ENCODE measurements at regions not wholly inside any gene's neighbourhood (a gene's known extent, or its start where the extent isn't known, plus 50 kb on each side); places are given as distances from the start of the nearest gene placed in this dataset.
"Not testable (repeated sequence)": the region's sequence is repeated elsewhere in the genome, so short reads cannot be mapped to it uniquely, and the experiment has no call there.

GRCh38 chr12:125305231-125305630 lies 240.0 kb downstream of the AACS start:
- no peak for DNase-seq (ENCODE audit: low read depth in 2 of 2)

DNA sequence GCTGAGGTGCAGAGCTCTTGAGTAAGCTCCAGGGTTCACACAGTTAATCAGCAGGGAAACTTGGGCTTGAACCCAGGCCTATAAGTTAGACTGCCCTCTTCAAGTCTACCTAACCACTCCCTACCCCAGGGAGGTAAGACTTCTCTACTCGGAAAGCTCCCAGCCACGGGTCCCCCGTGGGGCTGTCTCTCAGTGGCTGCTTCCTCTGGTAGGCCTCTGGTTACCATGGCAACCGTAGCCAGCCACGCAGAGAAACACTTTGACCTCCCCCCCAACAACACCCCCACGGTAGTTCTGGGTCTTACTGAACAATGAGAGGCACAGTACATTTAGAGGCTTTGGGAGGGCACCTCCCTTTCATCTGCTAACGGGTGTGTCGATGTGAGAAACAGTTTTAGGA lies 245.2 kb downstream of the AACS start:
- no peak for DNase-seq (ENCODE audit: low read depth in 2 of 2)

GRCh38 chr12:125311050-125311449 lies 245.8 kb downstream of the AACS start:
- no peak for DNase-seq (ENCODE audit: low read depth in 2 of 2)

GRCh38 chr12:125312471-125312870 lies 247.2 kb downstream of the AACS start:
- DNase-seq (ENCODE audit: low read depth in 2 of 2), result no peak

- DNase-seq (ENCODE audit: low read depth in 2 of 2), result no peak
Measured at GRCh38 chr12:125314051-125314755, 249.0 kb downstream of the AACS start.

DNA sequence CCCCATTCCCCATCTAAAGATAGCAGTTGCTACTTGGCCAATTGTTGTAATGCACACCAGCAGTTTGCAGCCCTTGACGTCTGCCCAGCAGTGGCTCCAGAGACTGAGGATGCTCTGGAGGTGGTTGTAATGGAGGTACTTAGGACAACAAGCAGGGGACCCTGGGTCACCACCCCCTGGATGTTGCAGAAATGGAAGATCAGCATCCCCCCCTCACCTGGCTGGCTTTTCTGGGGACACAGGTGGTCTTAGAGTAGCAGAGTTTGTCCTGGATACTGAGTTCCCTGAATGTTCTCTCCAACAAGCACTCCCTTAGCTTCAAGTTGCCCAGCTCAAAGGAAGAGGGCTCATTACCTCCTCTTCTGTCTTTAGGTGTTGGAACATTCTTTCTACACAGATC lies 250.5 kb downstream of the AACS start:
- no peak for DNase-seq (ENCODE audit: low read depth in 2 of 2)

GRCh38 chr12:125320177-125320576 lies 254.9 kb downstream of the AACS start:
- DNase-seq (ENCODE audit: low read depth in 2 of 2), result no peak

GRCh38 chr12:125324861-125325490 lies 259.7 kb downstream of the AACS start:
- no peak for DNase-seq (ENCODE audit: low read depth in 2 of 2)

- no peak for DNase-seq (ENCODE audit: low read depth in 2 of 2)
Measured at GRCh38 chr12:125329239-125330102, 264.2 kb downstream of the AACS start.

- DNase-seq (ENCODE audit: low read depth in 2 of 2), result no peak
Measured at GRCh38 chr12:125330645-125331341, 265.6 kb downstream of the AACS start.

DNA sequence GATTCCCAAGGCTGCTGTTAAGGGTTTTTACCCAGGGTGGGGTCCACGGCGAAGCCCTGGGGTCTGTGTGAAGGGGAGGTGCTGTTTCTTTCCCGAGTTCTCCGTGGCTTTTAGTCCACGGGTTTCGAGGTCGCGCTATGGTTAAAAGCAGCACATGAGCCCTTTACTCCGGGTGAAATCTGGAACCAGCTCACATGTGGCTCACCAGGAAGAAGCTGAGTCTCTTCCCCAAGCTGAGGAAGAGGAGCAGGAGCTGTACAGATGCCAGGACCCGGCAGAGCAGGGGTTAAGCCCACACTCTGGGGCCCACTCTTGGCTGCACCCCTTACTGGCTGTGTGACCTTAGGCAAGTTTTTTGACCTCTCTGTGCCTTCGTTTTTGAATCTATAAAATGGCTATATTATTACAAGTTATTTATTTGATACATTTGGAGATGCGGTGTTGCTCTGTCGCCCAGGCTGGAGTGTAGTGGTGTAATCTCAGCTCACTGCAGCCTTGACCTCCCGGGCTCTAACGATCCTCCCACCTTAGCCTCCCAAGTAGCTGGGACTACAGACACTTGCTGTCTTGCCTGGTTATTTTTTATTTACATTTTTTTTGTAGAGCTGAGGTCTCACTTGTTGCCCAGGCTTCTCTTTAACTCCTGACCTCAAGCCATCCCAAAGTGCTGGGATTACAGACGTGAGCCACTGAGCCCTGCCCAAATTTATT lies 266.3 kb downstream of the AACS start:
- no peak for DNase-seq (ENCODE audit: low read depth in 2 of 2)

DNA sequence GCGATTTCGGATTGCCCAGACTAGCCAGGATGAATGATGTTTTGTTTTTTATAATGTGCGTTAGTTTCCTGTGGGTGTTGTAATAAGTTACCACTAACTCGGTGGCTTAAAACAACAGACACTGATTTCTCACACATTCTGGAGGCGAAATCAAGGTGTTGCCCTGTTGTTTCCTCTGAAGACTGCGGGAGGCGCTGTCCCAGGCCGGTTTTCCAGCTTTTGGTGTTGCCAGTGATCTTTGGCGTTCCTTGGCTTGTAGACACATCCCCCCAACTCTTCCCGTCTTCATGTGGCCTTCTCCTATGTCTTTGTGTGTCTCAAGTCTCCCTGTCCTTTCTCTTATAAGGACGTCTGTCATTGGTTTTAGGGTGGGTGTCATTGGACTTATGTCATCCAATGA lies 267.7 kb downstream of the AACS start:
- DNase-seq (ENCODE audit: low read depth in 2 of 2), result no peak

GRCh38 chr12:125336246-125336645 lies 271.0 kb downstream of the AACS start:
- no peak for DNase-seq (ENCODE audit: low read depth in 2 of 2)

- DNase-seq (ENCODE audit: low read depth in 2 of 2), result no peak
Measured at GRCh38 chr12:125340791-125341190, 275.6 kb downstream of the AACS start.

- DNase-seq (ENCODE audit: low read depth in 2 of 2), result no peak
Measured at GRCh38 chr12:125341422-125341821, 276.2 kb downstream of the AACS start.

GRCh38 chr12:125343649-125344048 lies 278.4 kb downstream of the AACS start:
- DNase-seq (ENCODE audit: low read depth in 2 of 2), result no peak

- no peak for DNase-seq (ENCODE audit: low read depth in 2 of 2)
Measured at GRCh38 chr12:125346362-125346761, 281.1 kb downstream of the AACS start.

GRCh38 chr12:125351788-125352187 lies 286.6 kb downstream of the AACS start:
- no peak for DNase-seq (ENCODE audit: low read depth in 2 of 2)

DNA sequence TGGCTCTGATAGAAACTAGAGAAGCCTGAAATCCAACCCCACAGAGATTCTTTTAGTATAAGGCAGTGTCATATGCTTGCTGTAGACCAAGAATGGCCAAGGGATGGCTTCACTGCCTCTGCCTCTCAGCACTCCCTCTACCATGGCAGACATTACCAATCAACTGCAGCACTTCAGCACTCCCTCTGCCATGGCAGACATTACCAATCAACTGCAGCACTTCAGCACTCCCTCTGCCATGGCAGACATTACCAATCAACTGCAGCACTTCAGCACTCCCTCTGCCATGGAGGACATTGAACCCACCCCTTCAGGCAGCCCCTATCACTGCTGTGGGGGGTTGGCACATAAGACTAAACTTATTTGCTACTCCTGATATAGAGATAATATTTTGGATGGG lies 287.8 kb downstream of the AACS start:
- not testable (repeated sequence) for DNase-seq (ENCODE audit: low read depth in 2 of 2)

- no peak for DNase-seq (ENCODE audit: low read depth in 2 of 2)
Measured at GRCh38 chr12:125353871-125354270, 288.6 kb downstream of the AACS start.

GRCh38 chr12:125355614-125356013 lies 290.4 kb downstream of the AACS start:
- DNase-seq (ENCODE audit: low read depth in 2 of 2), result no peak
